Type B pancreatic cell (in vitro differentiated cells): ENCODE measurements at regions not wholly inside any gene's neighbourhood (a gene's known extent, or its start where the extent isn't known, plus 50 kb on each side); places are given as distances from the start of the nearest gene placed in this dataset.

ENCODE experiments used
- DNase-seq: peaks from one replicate; pipeline ENCODE4 v3.0.0; 2021; ENCODE audit warnings: mixed read lengths; ENCODE audit not compliant: unreplicated experiment; ENCODE audit errors: extremely low spot score
- H3K27ac Mint-ChIP-seq: 2 replicates; pipeline ENCODE4 v1.8.0; 2021; ENCODE audit warnings: mild to moderate bottlenecking, mixed read lengths
- H3K27me3 Mint-ChIP-seq: 2 replicates; pipeline ENCODE4 v1.8.0; 2021; ENCODE audit warnings: mixed read lengths
- H3K36me3 Mint-ChIP-seq: 2 replicates; pipeline ENCODE4 v1.8.0; 2021; ENCODE audit warnings: mixed read lengths
- H3K4me1 Mint-ChIP-seq: one replicate; pipeline ENCODE4 v1.8.0; 2021; ENCODE audit warnings: mixed read lengths; ENCODE audit not compliant: unreplicated experiment
- H3K4me3 Mint-ChIP-seq: 2 replicates; pipeline ENCODE4 v1.8.0; 2021; ENCODE audit warnings: mild to moderate bottlenecking, mixed read lengths
- H3K9me3 Mint-ChIP-seq: 2 replicates; pipeline ENCODE4 v1.8.0; 2021; ENCODE audit warnings: mixed read lengths
- CTCF ChIP-seq: fragments of 200-600 bp; sonication (generic); conservative IDR thresholded peaks from 2 replicates; pipeline ENCODE4 v1.5.0; 2021; ENCODE audit warnings: antibody characterized with exemption, mild to moderate bottlenecking

GRCh38 chr5:159385536-159385935, 55.2 kb upstream of the IL12B start:
- Mint-ChIP-seq H3K4me3 (no peak overlapping the region), H3K36me3 (no peaks in the 10 kb centered on the region), H3K27me3 (peaks cover 7% of the 10 kb centered on the region), H3K9me3 (peaks cover 15% of the 10 kb centered on the region), H3K4me1 (no peaks in the 10 kb centered on the region), H3K27ac (no peak overlapping the region)
- TF ChIP-seq CTCF: no peak
- DNase-seq: no peak

GRCh38 chr5:159386028-159386711, 55.9 kb upstream of the IL12B start:
- TF ChIP-seq CTCF: no peak
- no peak overlapping the region for H3K27ac Mint-ChIP-seq
- H3K36me3 Mint-ChIP-seq: no peaks in the 10 kb centered on the region
- DNase-seq: no peak
- peaks cover 7% of the 10 kb centered on the region for H3K27me3 Mint-ChIP-seq
- H3K4me1 Mint-ChIP-seq: no peaks in the 10 kb centered on the region
- no peak overlapping the region for H3K4me3 Mint-ChIP-seq
- H3K9me3 Mint-ChIP-seq: peaks cover 15% of the 10 kb centered on the region

- Mint-ChIP-seq H3K36me3 (no peaks in the 10 kb centered on the region), H3K4me1 (no peaks in the 10 kb centered on the region), H3K27ac (no peak overlapping the region), H3K9me3 (no peaks in the 10 kb centered on the region), H3K27me3 (peaks cover 7% of the 10 kb centered on the region), H3K4me3 (no peak overlapping the region)
- DNase-seq: no peak
- no peak for TF ChIP-seq CTCF
Measured at GRCh38 chr5:159392871-159393270, 62.6 kb upstream of the IL12B start.

- H3K36me3 Mint-ChIP-seq: no peaks in the 10 kb centered on the region
- TF ChIP-seq CTCF: no peak
- H3K4me3 Mint-ChIP-seq: no peak overlapping the region
- no peak overlapping the region for H3K27ac Mint-ChIP-seq
- no peaks in the 10 kb centered on the region for H3K9me3 Mint-ChIP-seq
- peaks cover 2% of the 10 kb centered on the region for H3K27me3 Mint-ChIP-seq
- H3K4me1 Mint-ChIP-seq: no peaks in the 10 kb centered on the region
- no peak for DNase-seq
Measured at GRCh38 chr5:159393854-159394274, 63.6 kb upstream of the IL12B start.

- DNase-seq: no peak
- H3K36me3 Mint-ChIP-seq: no peaks in the 10 kb centered on the region
- no peaks in the 10 kb centered on the region for H3K27me3 Mint-ChIP-seq
- no peaks in the 10 kb centered on the region for H3K9me3 Mint-ChIP-seq
- no peak for TF ChIP-seq CTCF
- no peak overlapping the region for H3K27ac Mint-ChIP-seq
- H3K4me1 Mint-ChIP-seq: no peaks in the 10 kb centered on the region
- H3K4me3 Mint-ChIP-seq: no peak overlapping the region
Measured at GRCh38 chr5:159395202-159395601, 64.9 kb upstream of the IL12B start.

GRCh38 chr5:159398936-159399335, 68.6 kb upstream of the IL12B start:
- Mint-ChIP-seq H3K27ac (no peak overlapping the region), H3K4me1 (peaks cover 1% of the 10 kb centered on the region), H3K9me3 (no peaks in the 10 kb centered on the region), H3K36me3 (no peaks in the 10 kb centered on the region), H3K4me3 (no peak overlapping the region), H3K27me3 (peaks cover 5% of the 10 kb centered on the region)
- TF ChIP-seq CTCF: no peak
- DNase-seq: no peak
